ENCODE measurements at regions not wholly inside any gene's neighbourhood (a gene's known extent, or its start where the extent isn't known, plus 50 kb on each side); places are given as distances from the start of the nearest gene placed in this dataset.

DNA sequence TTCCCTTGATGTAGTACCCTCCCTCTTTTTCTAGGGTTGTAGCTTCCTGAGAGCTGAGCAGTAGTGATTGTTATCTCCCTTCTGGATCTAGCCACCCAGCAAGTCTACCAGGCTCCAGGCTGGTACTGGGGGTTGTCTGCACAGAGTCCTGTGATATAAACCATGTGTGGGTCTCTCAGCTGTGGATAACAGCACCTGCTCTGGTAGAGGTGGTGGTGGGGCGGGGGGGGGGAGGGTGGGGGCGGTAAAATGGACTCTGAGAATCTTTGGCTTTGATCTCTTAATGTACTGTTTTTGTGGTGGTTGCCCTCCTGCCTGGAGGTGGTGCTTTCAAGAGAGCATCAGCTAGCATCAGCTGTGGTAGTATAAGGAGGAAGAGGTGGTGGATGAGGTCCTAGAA lies 302.0 kb upstream of the CHRM2 start:
- DNase-seq (ENCODE audit: low read depth), result no peak
- no peak overlapping the region for H3K4me3 ChIP-seq (ENCODE audit: low read depth, low read length)
- TF ChIP-seq CTCF (IDR thresholded peaks at IDR 0.05; ENCODE audit: low read depth, low read length, missing control alignments), result no peak

GRCh38 chr7:136555933-136556332 lies 312.5 kb upstream of the CHRM2 start:
- DNase-seq (ENCODE audit: low read depth), result no peak
- no peak overlapping the region for H3K4me3 ChIP-seq (ENCODE audit: low read depth, low read length)
- no peak for TF ChIP-seq CTCF (IDR thresholded peaks at IDR 0.05; ENCODE audit: low read depth, low read length, missing control alignments)

GRCh38 chr7:136551618-136552017 lies 316.8 kb upstream of the CHRM2 start:
- no peak for TF ChIP-seq CTCF (IDR thresholded peaks at IDR 0.05; ENCODE audit: low read depth, low read length, missing control alignments)
- no peak for DNase-seq (ENCODE audit: low read depth)
- H3K4me3 ChIP-seq (ENCODE audit: low read depth, low read length), result no peak overlapping the region

- DNase-seq (ENCODE audit: low read depth), result no peak
- TF ChIP-seq CTCF (IDR thresholded peaks at IDR 0.05; ENCODE audit: low read depth, low read length, missing control alignments), result no peak
- no peak overlapping the region for H3K4me3 ChIP-seq (ENCODE audit: low read depth, low read length)
These were observed 318.7 kb upstream of the CHRM2 start for GRCh38 chr7:136549756-136550155.

DNA sequence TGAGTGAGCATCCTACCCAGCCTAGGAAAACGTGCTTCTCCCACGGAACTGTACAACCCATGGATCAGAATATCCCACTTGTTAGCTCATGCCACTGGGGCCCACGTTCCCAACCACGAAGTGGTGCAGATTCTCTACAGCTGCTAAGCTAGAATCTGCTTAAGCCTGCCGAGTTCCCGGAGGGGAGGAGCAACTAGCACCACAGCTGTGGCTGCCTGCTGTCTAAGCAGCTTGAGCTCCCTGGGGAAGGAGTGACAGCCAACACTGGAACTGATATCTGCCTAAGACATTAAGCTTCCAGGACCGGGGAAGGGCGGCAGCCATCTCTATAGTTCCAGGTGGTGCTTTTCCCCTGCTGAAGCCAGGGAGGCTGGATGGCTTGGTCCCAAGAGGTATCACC lies 334.7 kb upstream of the CHRM2 start:
- no peak for TF ChIP-seq CTCF (IDR thresholded peaks at IDR 0.05; ENCODE audit: low read depth, low read length, missing control alignments)
- DNase-seq (ENCODE audit: low read depth), result no peak
- H3K4me3 ChIP-seq (ENCODE audit: low read depth, low read length), result no peak overlapping the region

DNA sequence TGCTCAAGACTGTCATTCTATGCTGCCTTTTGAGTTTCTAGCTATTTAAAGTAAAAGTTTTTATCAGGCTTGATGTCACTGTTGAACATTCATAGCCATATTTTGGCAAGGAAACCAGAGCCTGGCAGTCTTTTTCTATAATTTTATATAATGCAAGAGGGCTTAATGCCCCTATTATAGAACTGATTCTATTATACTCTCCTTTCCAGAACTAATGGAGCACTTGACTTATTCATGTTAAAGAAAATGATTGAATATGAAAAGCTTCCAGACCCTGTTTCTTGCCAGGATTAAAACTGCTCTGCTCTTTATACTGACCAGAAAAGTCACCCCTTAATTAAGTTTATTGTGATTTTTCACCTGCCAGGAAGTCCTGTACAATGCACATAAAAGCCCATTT lies 337.6 kb upstream of the CHRM2 start:
- no peak overlapping the region for H3K4me3 ChIP-seq (ENCODE audit: low read depth, low read length)
- TF ChIP-seq CTCF (IDR thresholded peaks at IDR 0.05; ENCODE audit: low read depth, low read length, missing control alignments), result no peak
- no peak for DNase-seq (ENCODE audit: low read depth)

GRCh38 chr7:136528329-136528728 lies 340.1 kb upstream of the CHRM2 start:
- no peak overlapping the region for H3K4me3 ChIP-seq (ENCODE audit: low read depth, low read length)
- DNase-seq (ENCODE audit: low read depth), result no peak
- TF ChIP-seq CTCF (IDR thresholded peaks at IDR 0.05; ENCODE audit: low read depth, low read length, missing control alignments), result no peak

Data from GM12864 (cell line).